T-helper 2 cell treated with Interferon-gamma antibody and Interleukin-4, amounts not matched to agents 5 μg/mL and 100 μg/mL, for 36 hours (primary cell): ENCODE measurements at regions not wholly inside any gene's neighbourhood (a gene's known extent, or its start where the extent isn't known, plus 50 kb on each side); places are given as distances from the start of the nearest gene placed in this dataset.

Experiments used
- DNase-seq: peaks from one replicate; pipeline ENCODE4 v3.0.0; 2021; ENCODE audit warnings: low spot score
- H3K27ac Mint-ChIP-seq: one replicate; pipeline ENCODE4 v1.8.0; 2021; ENCODE audit warnings: mild to moderate bottlenecking, mixed read lengths
- H3K27me3 Mint-ChIP-seq: one replicate; pipeline ENCODE4 v1.8.0; 2021; ENCODE audit warnings: low read depth, mixed read lengths
- H3K36me3 Mint-ChIP-seq: one replicate; pipeline ENCODE4 v1.8.0; 2021; ENCODE audit warnings: low read depth, mixed read lengths
- H3K4me1 Mint-ChIP-seq: one replicate; pipeline ENCODE4 v1.8.0; 2021; ENCODE audit warnings: low read depth, mixed read lengths
- H3K4me3 Mint-ChIP-seq: one replicate; pipeline ENCODE4 v1.8.0; 2022; ENCODE audit warnings: mild to moderate bottlenecking, moderate library complexity, mixed read lengths
- H3K9me3 Mint-ChIP-seq: one replicate; pipeline ENCODE4 v1.8.0; 2021; ENCODE audit warnings: mixed read lengths

DNA sequence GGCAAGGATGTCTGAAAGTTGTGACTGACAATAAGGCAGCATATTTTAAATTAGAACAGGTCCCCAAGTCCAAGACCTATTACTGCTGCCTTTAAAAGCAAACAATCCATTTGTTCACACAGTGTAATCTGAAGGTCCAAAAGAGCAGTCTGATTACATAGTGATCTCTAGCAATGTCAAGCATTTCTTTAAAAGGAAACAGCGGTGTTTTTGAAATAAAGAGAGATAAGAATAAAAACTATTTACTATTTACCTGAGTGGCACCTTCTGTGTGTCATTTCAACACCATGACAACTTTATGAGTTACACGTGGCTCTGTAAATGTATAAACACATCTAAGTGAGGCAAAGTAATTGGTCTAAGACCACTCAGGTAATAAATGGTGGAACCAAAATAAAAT, 1009.9 kb upstream of the CNTNAP5 start:
- no peak overlapping the region for H3K27ac Mint-ChIP-seq
- no peaks in the 10 kb centered on the region for H3K36me3 Mint-ChIP-seq
- DNase-seq = no peak
- no peak overlapping the region for H3K4me3 Mint-ChIP-seq
- no peaks in the 10 kb centered on the region for H3K27me3 Mint-ChIP-seq
- H3K4me1 Mint-ChIP-seq = no peaks in the 10 kb centered on the region
- H3K9me3 Mint-ChIP-seq = peaks cover 27% of the 10 kb centered on the region

DNA sequence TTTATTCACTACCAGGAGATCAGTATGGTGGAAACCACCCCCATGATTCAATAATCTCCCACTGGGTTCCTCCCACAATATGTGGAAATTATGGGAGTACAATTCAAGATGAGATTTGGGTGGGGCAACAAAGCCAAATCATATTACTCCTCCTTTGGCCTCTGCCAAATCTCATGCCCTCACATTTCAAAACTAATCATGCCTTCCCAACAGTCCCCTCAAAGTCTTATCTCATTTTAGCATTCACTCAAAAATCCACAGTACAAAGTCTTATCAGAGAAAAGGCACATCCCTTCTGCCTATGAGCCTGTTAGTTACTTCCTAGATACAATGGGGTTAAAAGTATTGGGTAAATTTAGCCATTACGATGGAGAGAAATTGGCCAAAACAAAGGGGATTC, 989.5 kb upstream of the CNTNAP5 start:
- H3K27me3 Mint-ChIP-seq = no peaks in the 10 kb centered on the region
- H3K27ac Mint-ChIP-seq = no peak overlapping the region
- H3K4me1 Mint-ChIP-seq = no peaks in the 10 kb centered on the region
- H3K9me3 Mint-ChIP-seq = peaks cover 56% of the 10 kb centered on the region
- no peaks in the 10 kb centered on the region for H3K36me3 Mint-ChIP-seq
- H3K4me3 Mint-ChIP-seq = no peak overlapping the region
- no peak for DNase-seq

GRCh38 chr2:123036300-123036699, 988.8 kb upstream of the CNTNAP5 start:
- no peaks in the 10 kb centered on the region for H3K4me1 Mint-ChIP-seq
- no peak overlapping the region for H3K4me3 Mint-ChIP-seq
- H3K27me3 Mint-ChIP-seq = no peaks in the 10 kb centered on the region
- H3K27ac Mint-ChIP-seq = no peak overlapping the region
- peaks cover 48% of the 10 kb centered on the region for H3K9me3 Mint-ChIP-seq
- DNase-seq = no peak
- H3K36me3 Mint-ChIP-seq = no peaks in the 10 kb centered on the region

- Mint-ChIP-seq H3K36me3 (no peaks in the 10 kb centered on the region), H3K27ac (no peak overlapping the region), H3K9me3 (peaks cover 29% of the 10 kb centered on the region), H3K4me3 (no peak overlapping the region), H3K27me3 (no peaks in the 10 kb centered on the region), H3K4me1 (no peaks in the 10 kb centered on the region)
- DNase-seq = no peak
Observed at GRCh38 chr2:123040506-123040905, 984.6 kb upstream of the CNTNAP5 start.

DNA sequence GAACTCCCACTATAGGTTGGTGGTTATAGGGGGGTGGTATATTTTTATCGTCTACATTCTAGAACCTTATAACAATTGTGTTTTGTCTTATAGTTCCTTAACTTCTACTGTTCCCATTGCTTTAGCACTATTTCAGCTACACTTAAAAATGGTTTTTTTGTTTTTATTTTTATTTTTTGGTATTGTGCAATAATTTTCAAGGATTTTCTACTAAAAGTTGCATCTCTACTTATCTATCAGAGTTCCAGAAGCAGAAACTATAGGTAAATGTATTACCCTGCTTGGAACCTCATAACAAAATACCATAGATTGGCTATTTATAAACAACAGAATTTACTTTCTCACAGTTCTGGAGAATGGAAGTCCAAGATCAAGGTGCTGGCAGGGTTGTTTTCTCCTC, 981.6 kb upstream of the CNTNAP5 start:
- Mint-ChIP-seq H3K4me3 (no peak overlapping the region), H3K36me3 (no peaks in the 10 kb centered on the region), H3K27me3 (no peaks in the 10 kb centered on the region), H3K4me1 (no peaks in the 10 kb centered on the region), H3K9me3 (peaks cover 22% of the 10 kb centered on the region), H3K27ac (no peak overlapping the region)
- DNase-seq = no peak

GRCh38 chr2:123045713-123046112, 979.4 kb upstream of the CNTNAP5 start:
- no peaks in the 10 kb centered on the region for H3K36me3 Mint-ChIP-seq
- no peak for DNase-seq
- no peaks in the 10 kb centered on the region for H3K4me1 Mint-ChIP-seq
- no peak overlapping the region for H3K4me3 Mint-ChIP-seq
- H3K9me3 Mint-ChIP-seq = peaks cover 24% of the 10 kb centered on the region
- no peak overlapping the region for H3K27ac Mint-ChIP-seq
- H3K27me3 Mint-ChIP-seq = no peaks in the 10 kb centered on the region

DNA sequence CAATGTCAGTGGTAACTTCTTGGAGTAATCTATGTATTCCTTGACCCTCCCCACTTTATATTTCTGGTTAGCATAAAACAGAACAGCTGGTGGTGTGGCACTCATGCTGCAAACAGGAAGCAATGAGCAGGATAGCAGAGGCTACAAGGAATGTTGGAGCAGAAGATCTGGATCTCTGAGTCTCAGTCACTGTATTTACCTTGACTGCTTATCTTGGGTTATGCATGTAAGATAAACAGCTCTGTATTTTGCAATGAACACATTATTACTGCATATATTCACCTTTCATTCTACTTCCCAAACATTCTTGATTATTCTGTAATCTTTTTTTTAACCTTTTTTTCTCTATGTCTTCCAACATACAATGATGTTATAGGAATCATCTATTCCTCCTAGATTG, 977.9 kb upstream of the CNTNAP5 start:
- Mint-ChIP-seq H3K27ac (no peak overlapping the region), H3K4me1 (no peaks in the 10 kb centered on the region), H3K9me3 (peaks cover 28% of the 10 kb centered on the region), H3K36me3 (no peaks in the 10 kb centered on the region), H3K4me3 (no peak overlapping the region), H3K27me3 (no peaks in the 10 kb centered on the region)
- no peak for DNase-seq

DNA sequence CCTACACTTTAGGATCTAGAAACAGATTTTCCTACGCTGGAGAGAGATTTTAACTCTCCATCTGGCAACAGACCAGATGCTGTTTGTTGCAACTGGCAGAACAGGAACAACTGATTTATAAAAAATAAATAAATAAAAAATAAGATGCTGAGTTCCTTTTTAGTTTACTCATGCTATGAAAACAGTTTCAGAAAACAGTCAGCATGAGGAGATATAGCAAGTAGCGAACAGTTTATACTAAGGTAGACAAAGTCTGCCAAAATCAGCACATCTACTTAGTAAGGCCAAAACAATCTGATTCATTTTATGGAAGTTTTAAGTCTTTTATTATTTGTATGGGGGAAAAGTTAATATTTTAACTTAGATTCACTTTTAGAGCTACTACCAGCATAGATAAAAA, 974.0 kb upstream of the CNTNAP5 start:
- H3K27me3 Mint-ChIP-seq = no peaks in the 10 kb centered on the region
- no peak overlapping the region for H3K27ac Mint-ChIP-seq
- peaks cover 34% of the 10 kb centered on the region for H3K9me3 Mint-ChIP-seq
- H3K4me3 Mint-ChIP-seq = no peak overlapping the region
- no peaks in the 10 kb centered on the region for H3K36me3 Mint-ChIP-seq
- DNase-seq = no peak
- no peaks in the 10 kb centered on the region for H3K4me1 Mint-ChIP-seq

DNA sequence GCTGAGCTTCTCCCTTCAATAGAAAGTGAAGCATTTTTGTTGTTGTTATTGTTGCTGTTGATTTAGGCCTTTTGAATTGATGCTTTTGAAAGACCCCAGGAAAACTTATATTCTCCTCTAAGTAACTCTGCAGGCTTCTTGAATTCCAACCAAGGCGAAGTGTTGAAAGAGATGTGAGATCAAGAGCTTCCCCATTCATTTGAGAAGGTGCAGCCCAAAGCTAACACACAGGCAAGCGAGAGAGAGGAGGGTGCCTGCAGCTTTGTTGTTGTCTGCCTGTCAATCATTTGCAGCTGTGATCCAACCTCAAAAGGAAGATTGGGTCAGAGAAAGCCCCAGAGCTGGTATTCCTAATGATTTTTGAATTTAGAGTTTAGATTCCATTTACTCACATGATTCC, 963.6 kb upstream of the CNTNAP5 start:
- Mint-ChIP-seq H3K36me3 (no peaks in the 10 kb centered on the region), H3K27ac (no peak overlapping the region), H3K9me3 (peaks cover 60% of the 10 kb centered on the region), H3K4me1 (no peaks in the 10 kb centered on the region), H3K27me3 (no peaks in the 10 kb centered on the region), H3K4me3 (no peak overlapping the region)
- no peak for DNase-seq

GRCh38 chr2:123073371-123073770, 951.7 kb upstream of the CNTNAP5 start:
- Mint-ChIP-seq H3K27me3 (no peaks in the 10 kb centered on the region), H3K36me3 (no peaks in the 10 kb centered on the region), H3K27ac (no peak overlapping the region), H3K4me1 (no peaks in the 10 kb centered on the region), H3K4me3 (no peak overlapping the region), H3K9me3 (peaks cover 46% of the 10 kb centered on the region)
- DNase-seq = no peak

GRCh38 chr2:123073956-123074355, 951.1 kb upstream of the CNTNAP5 start:
- no peaks in the 10 kb centered on the region for H3K36me3 Mint-ChIP-seq
- H3K9me3 Mint-ChIP-seq = peaks cover 46% of the 10 kb centered on the region
- DNase-seq = no peak
- no peak overlapping the region for H3K4me3 Mint-ChIP-seq
- no peak overlapping the region for H3K27ac Mint-ChIP-seq
- no peaks in the 10 kb centered on the region for H3K27me3 Mint-ChIP-seq
- H3K4me1 Mint-ChIP-seq = no peaks in the 10 kb centered on the region

DNA sequence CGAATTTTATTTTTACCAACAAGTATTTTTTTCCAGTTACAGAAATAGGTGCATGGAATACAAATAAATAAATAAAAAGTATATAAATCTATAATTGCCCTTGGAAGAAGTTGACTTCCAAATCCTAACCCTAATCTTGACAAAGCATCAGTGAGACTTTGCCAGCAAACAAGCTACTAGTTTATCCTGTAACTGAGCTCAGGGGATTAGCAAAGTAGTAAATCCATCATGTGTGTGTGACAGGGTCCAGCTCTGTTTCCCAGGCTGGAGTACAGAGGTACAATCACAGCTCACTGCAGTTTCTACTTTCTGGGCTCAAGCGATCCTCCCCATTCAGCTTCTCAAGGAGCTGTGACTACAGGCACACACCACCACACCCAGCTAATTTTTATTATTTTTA, 948.0 kb upstream of the CNTNAP5 start:
- peaks cover 34% of the 10 kb centered on the region for H3K9me3 Mint-ChIP-seq
- no peaks in the 10 kb centered on the region for H3K4me1 Mint-ChIP-seq
- H3K4me3 Mint-ChIP-seq = no peak overlapping the region
- DNase-seq = no peak
- H3K27me3 Mint-ChIP-seq = no peaks in the 10 kb centered on the region
- no peak overlapping the region for H3K27ac Mint-ChIP-seq
- H3K36me3 Mint-ChIP-seq = no peaks in the 10 kb centered on the region

- peaks cover 36% of the 10 kb centered on the region for H3K9me3 Mint-ChIP-seq
- no peaks in the 10 kb centered on the region for H3K27me3 Mint-ChIP-seq
- no peak overlapping the region for H3K4me3 Mint-ChIP-seq
- no peaks in the 10 kb centered on the region for H3K36me3 Mint-ChIP-seq
- no peaks in the 10 kb centered on the region for H3K4me1 Mint-ChIP-seq
- DNase-seq = no peak
- H3K27ac Mint-ChIP-seq = no peak overlapping the region
Observed at GRCh38 chr2:123080331-123080730, 944.8 kb upstream of the CNTNAP5 start.

GRCh38 chr2:123085484-123085883, 939.6 kb upstream of the CNTNAP5 start:
- Mint-ChIP-seq H3K9me3 (peaks cover 31% of the 10 kb centered on the region), H3K4me3 (no peak overlapping the region), H3K27me3 (no peaks in the 10 kb centered on the region), H3K27ac (no peak overlapping the region), H3K4me1 (no peaks in the 10 kb centered on the region), H3K36me3 (no peaks in the 10 kb centered on the region)
- no peak for DNase-seq

DNA sequence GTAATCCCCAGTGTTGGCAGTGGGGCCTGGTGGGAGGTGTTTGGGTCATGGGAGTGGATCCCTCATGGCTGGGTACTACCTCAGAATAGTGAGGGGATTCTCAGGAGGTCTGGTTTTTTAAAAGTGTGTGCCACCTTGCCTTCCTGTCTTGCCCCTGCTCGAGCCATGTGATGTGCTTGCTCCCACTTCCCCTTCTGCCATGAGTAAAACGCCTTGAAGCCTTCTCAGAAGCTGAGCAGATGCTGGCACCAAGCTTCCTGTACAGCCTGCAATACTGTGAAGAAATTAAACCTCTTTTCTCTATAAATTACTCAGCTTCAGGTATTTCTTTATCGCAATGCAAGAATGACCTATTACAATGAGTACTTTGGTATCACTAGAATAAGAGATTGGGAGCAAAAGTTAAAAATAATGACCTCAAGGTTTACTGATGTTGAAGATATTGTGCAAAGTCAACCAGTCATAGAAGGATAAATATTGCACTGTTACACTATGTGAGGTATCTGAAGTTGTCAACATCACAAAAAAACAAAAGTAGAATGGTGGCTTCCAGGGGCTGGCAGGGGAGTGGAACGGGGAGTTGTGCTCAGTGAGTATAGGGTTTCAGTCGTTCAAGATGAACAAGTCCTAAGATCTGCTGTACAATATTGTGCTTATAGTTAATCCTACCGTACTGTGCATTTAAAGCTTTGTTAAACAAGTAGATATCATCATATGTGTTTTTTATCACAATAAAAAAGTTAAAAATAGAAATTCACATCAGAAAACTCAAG, 938.3 kb upstream of the CNTNAP5 start:
- no peaks in the 10 kb centered on the region for H3K36me3 Mint-ChIP-seq
- H3K9me3 Mint-ChIP-seq = peaks cover 33% of the 10 kb centered on the region
- no peaks in the 10 kb centered on the region for H3K27me3 Mint-ChIP-seq
- DNase-seq = no peak
- no peaks in the 10 kb centered on the region for H3K4me1 Mint-ChIP-seq
- no peak overlapping the region for H3K27ac Mint-ChIP-seq
- no peak overlapping the region for H3K4me3 Mint-ChIP-seq
